Activated CD4-positive, alpha-beta T cell treated with anti-CD3 and anti-CD28 coated beads, Interleukin-2, amount 50 U/mL, for 24 hours (primary cell): ENCODE measurements at regions not wholly inside any gene's neighbourhood (a gene's known extent, or its start where the extent isn't known, plus 50 kb on each side); places are given as distances from the start of the nearest gene placed in this dataset.
"Not testable (repeated sequence)": the region's sequence is repeated elsewhere in the genome, so short reads cannot be mapped to it uniquely, and the experiment has no call there.

Experiments used
- DNase-seq, 2 donors: peaks; one replicate each; pipeline ENCODE4 v3.0.0-alpha.2; 2020; ENCODE audit warnings: low read depth in 1 of 2, low spot score in 1 of 2

DNA sequence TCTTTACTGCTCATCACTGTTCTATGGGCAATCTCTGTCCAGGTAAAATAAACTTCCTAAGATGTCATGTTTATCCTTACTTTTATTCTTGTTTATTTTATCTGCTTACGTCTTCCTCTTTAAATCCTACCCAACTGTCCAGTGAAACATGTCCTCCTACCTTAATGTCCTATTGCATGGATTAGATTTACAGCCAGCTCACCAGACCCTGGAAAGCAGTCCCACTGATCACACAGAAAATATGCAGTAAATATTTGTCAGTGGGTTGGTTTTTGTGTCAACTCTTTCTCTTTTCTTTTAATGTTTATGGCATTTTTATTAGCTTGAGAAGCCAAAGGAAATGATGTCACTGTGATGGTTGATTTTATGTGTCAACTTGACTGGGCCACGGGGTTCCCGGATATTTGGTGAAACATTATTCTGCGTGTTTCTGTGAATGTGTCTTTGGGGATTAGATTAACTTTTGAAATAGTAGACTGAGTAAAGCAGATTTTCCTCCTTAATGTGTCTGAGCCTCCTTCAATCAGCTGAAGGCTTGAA lies 258.3 kb downstream of the SRGAP2C start:
- no peak for DNase-seq

DNA sequence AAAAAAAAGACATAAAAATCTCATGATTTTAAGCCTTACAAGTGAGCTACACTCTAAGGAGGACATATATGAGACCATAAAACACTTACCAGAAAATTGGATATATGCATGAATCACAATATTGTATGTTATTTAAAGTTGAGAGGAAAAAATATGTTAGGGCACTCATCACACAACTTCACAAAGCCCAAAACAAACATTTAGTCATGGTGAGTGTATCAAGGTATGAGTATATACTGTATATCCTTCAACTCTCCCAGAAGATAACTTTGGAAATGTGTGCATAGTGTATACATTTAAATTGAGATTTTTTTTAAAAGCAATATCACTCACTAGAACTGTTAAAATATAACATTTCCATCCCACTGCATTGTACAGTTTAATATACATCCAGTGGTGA lies 259.3 kb downstream of the SRGAP2C start:
- DNase-seq = no peak

DNA sequence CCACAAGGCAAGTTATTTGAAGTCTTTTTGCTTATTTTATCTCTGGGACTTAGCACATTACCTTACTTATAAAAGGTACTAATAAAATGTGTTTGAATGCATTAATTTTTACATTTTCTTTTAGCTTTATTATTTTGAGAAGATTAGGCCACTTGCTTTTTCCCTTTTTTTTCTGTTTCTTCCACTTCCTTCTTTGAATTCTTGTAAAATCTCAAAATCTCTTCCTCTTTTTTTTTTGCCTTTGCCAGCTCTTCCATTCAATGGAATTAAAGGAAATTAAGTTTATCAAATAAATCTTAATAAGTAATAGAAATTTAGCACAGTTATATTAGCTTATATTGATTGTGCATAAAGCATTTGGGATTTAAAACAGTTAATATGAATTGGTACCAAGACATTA lies 260.9 kb downstream of the SRGAP2C start:
- no peak for DNase-seq

DNA sequence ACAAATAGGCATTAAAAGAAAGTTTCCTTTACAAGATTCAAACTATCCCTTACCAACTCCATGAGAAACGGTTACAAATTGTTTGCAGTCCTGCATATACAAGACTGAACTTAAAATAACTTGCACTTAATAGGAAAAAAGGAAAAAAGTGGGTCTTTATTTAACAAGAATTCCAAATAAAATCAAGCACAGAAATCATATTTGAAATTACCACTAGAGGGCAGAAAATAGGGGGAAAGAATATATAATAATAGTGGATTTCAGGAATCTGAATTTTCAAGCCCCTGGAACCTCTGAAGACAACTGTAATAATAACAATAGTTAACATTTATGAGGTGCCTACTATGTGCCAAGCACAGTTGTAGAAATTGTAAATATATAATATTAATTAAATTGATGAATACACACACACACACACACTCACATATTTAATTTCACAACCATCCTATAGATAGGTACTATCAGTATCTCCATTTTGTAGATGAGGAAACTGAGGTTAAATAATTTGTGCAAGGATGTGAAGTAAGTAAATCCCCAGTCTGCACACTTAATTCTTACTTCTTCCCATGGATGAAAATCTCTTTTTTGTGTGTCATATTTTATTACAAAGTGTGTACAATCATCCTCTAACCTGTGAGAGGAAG lies 262.6 kb downstream of the SRGAP2C start:
- DNase-seq = not testable (repeated sequence)

DNA sequence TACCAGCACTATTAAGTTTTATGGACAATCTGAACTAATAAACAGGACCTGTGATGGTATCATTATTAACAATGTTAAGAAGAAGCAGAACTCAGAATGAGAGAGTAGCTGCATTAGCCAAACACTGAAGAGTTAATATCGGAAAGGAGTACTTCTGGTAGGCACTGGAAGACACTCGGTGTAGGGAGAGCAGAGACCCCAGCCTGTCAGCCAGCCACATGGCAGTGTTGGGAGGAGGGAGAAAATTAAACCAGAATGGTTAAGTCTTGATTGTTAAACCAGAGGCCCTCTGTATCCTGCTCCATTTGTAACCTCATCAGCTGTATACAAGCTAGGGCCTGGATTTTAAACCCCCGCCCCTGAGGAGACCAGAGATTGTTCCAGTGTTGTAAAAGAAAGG lies 263.3 kb downstream of the SRGAP2C start:
- not testable (repeated sequence) for DNase-seq

DNA sequence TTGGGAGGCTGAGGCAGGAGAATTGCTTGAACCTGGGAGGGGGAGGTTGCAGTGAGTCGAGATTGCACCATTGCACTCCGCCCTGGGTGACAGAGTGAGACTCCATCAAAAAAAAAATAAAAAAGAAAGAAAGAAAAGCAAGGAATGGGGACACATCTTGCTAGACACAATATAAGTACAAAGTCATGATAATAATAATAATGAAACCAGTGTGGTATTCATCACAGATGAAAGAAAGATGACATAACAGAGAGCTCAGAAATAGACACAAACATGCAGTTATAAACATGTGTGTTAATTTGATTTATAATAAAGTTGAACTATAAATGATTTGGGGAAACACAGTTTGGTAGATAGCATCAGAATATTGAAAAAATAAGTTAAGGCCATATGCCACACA lies 264.1 kb downstream of the SRGAP2C start:
- DNase-seq = no peak

DNA sequence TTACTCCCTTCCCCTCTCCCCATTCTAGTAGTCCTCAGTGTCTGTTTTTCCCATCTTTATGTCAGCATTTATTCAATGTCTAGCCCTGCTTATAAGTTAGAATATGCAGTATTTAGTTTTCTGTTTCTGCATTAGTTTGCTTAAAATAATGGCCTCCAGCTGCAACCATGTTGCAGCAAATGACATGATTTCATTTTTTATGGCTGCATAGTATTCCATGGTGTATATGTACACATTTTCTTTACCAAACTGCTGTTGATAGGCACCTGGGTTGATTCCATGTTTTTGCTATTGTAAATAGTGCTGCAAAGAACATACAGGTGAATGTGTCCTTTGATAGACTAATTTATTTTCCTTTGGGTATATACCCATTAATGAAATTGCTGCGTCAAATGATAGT lies 267.7 kb downstream of the SRGAP2C start:
- DNase-seq = no peak

DNA sequence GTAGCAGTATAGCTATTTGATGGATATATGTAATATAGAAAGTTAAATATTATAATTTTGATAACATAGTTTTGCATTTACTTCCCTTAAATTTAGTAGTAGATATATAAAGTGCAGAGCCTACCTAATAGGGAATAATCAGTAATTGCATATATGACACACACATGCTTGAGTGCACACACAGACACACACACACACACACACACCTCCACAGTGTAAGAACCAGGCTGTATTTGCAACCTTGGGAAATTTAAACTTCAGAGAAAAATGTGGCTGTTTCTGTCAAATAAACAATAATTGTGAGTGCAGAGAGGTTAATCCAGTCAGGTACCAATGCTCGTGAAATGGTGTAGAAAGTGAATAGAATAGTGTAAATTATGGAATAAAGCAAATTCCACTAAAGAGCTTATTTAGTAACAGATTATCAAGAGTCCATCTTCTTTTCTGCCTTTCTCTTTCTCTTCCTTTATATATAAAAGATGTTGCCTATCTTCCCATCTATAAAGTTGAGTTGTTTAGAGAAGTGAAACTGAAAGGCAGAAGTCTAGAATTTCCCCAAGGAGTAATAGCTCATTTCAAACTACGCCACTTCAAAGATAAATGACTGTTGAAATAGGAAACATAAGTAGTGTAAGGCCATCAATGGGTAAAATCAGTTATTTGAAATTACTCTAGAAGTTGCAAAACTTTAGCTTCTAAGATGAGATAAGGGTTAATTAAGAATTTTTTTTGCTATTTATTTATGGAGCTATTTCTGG lies 273.7 kb downstream of the SRGAP2C start:
- DNase-seq = no peak

DNA sequence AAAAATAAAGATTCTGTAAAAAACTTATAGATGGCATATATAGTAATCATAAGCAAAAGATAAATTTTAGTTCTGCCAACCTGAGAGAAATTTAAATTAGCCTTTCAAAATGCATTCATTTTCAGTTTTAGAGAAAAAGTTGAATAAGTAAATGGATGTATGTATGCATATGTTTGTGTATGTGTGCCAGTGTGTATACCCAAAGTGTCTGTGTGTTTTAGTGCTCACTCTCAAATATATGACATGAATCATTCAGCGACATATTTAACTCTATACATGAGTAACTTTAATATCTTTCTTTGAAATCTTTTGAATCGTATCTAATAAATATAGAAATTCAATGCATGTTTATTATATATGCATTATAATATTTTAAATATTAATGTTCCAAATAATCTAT lies 274.5 kb downstream of the SRGAP2C start:
- DNase-seq = no peak

DNA sequence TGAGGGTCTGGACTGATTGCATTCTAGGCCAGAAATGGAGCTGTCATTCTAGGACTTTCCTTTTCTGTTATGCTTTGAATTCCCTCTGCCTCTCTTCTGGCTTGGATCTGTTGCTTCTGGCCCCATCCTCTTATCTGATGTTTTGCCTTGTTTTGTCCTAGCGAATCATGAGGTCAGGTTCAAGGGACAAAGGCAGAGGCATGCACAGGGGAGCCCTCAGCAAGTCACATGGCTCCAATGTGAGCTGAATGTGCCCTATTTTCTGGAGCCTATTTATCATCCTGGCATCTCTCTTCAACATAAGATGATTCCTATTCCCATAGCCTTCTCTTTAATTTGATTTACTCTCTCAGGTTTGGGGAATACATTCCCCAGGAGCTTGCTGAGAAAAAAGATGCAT lies 284.6 kb downstream of the SRGAP2C start:
- DNase-seq = not testable (repeated sequence)

DNA sequence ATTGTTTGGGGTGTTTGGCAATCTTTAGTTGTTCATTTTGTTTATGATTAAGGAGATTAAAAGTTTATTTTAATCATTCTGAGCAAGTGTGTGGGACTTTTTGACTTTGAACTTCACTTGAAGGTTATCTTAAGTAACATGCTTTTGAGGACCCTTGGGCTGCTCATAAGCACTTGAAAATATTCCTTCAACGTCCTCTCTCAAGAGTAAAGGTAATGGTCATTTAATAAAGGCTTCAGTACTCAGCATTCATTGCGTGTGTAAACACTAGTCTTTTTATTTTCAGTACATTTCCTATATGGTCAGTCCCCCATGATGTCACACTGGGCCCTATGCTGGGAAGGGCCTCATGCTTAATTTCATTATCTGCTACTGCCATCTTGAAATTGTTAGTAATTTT lies 285.6 kb downstream of the SRGAP2C start:
- DNase-seq = not testable (repeated sequence)

DNA sequence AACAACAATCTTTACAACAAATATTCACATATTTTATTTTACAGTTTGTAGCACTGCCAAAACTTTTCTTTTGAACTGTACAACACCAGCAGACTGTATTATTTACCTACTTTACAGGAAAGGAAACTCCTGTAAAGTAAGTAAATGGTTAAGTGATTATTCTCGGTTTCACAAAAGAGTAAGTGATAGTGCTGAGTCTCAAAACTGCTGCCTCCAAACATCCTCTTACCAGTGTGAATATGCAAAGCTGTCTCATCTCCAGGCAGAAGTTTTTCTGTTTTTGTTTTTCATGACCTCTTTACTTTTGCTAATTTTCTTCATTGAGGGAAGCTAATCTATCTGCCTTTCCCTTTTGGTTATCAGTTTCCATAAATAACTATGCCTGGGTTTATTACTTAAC lies 286.7 kb downstream of the SRGAP2C start:
- no peak for DNase-seq

DNA sequence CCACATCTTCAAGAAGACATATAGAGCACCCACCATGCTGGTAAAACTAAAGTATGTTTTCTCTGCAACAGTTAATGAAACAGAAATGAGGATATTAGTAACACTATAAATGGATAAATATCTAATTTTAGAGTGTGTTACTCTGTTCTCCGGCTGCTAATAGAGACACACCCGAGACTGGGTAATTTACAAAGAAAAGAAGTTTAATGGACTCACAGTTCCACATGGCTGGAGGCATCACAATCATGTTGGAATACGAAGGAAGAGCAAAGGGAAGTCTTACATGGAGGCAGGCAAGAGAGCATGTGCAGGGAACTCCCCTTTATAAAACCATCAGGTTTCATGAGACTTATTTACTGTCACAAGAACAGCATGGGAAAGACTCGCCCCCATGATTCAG lies 287.2 kb downstream of the SRGAP2C start:
- DNase-seq = no peak

DNA sequence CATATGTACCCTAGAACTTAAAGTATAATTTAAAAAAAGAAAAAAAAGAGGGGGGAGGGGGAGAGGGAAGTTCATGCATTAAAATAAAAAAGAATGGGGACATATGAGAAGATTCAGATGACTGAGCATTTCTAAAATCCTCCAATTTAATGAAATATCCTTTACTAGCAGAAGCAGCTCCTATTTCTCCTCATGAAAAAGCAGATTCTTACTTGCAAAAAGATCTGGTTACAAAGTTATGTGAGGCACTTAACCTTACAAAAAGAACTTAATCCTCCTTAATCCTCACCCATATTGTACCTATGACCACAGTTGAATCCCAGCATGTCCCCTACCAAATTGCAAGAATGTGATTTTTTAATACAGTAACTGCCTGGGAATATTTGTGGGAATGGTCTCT lies 298.5 kb downstream of the SRGAP2C start:
- DNase-seq = no peak

DNA sequence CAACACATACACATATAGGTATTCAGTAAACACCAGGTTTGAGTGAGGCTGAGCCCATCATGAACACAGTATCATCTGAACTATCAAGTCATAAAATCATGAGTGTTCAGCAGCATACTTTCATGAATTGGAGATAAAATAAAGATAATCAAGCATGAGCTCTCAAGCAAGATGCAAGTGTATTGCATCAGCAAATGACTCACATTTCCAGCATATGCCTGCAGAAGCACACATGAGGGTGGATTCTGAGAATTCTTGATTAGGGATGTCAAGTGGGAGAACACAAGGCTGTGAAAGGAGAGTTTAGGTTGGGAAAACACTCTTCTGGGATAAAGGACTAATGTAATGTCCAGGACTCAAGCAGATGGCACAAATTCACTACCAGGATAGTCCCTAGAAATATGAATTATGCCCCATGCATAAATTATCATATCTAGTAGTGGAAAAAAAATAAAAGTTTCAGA lies 299.2 kb downstream of the SRGAP2C start:
- DNase-seq = no peak

DNA sequence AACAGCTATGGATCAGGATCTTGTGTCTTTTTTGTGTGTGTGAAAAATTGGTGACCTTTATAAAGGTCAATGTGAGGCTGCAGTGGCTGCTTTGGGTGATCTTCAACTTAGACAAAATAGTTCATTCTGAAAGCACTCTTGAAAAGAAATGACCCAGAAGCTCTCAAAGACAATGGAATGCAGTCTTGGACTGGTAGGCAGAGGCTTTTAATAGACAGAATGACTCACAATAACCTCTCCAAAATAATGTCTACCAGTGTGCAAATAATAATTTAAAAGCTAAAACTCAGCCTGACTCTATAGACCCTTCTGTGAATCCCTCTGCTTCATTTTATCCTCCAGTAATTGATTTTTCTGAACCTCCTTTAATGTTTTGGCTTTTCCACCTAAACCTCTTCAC lies 310.0 kb downstream of the SRGAP2C start:
- DNase-seq = not testable (repeated sequence)

DNA sequence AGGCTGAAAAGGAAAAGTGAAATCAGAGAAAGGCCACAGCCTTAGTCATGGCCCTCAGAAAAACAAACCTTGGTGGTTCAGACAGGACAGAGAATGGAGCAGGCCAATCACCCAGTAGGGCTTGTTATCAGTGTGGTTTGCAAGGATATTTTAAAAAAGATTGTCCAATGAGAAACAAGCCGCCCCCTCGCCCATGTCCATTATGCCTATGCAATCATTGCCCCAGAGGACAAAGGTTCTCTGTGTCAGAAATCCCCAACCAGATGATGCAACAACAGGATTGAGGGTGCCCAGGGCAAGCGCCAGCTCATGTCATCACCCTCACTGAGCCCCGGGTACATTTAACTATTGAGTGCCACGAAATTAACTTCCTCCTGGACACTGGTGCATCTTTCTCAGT lies 326.7 kb downstream of the SRGAP2C start:
- not testable (repeated sequence) for DNase-seq

DNA sequence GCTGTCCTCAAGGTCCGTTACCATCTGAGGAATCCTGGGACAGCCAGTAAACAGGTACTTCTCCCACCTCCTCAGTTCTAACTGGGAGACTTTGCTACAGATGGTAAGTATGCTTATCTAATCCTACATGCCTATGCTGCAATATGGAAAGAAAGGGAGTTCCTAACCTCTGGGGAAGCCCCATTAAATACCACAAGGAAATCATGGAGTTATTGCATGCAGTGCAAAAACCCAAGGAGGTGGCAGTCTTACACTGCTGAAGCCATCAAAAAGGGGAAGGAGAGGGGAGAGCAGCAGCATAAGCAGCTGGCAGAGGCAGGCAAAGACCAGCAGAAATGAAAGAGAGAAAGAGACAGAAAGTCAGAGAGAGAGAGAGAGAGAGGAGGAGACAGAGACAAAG lies 327.1 kb downstream of the SRGAP2C start:
- not testable (repeated sequence) for DNase-seq

DNA sequence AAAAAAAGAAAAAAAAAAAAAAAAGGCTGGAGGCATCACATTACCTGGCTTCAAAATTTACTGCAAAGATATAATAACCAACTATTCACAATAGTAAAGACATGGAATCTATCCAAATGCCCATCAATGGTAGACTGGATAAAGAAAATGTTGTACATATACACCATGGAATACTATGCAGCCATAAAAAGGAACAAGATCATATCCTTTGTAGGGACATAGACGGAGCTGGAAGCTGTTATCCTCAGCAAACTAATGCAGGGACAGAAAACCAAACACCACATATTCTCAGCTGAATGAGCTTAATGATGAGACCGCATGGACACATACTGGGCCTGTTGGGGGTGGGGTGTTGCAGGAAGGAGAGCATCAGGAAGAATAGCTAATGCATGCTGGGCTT lies 330.5 kb downstream of the SRGAP2C start:
- no peak for DNase-seq

DNA sequence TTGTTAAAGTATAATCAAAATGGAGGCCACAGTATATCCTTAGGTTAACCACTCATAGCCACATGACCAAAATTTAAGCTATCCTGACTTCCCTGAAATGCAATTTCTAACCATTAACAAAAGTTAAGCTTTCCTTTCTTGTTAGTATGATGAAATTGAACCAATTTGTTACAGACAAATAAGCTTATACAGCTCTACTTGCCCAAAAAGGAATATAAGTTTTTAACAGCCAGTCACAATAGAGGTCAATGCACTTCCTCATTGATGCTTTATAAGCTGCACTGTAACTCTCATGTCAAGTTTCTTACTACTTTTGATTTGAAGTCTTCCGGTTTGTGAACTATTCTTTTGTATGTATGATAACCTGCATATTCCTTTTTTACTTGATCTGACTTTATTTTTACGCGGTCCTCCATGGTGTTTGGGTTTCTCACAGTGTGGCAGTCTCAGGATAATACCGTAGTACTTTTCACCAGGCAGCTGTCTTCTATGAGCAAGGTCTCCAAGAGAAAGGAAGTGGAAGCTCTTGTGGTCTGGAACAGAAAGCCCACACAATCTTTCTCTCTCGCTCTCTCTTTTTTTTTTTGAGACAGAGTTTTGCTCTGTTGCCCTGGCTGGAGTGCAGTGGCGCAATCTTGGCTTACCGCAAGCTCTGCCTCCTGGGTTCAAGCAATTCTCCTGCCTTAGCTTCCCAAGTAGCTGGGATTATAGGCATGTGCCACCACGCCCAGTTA lies 331.6 kb downstream of the SRGAP2C start:
- DNase-seq = peak in 1 of 2 donors; percentile 21

DNA sequence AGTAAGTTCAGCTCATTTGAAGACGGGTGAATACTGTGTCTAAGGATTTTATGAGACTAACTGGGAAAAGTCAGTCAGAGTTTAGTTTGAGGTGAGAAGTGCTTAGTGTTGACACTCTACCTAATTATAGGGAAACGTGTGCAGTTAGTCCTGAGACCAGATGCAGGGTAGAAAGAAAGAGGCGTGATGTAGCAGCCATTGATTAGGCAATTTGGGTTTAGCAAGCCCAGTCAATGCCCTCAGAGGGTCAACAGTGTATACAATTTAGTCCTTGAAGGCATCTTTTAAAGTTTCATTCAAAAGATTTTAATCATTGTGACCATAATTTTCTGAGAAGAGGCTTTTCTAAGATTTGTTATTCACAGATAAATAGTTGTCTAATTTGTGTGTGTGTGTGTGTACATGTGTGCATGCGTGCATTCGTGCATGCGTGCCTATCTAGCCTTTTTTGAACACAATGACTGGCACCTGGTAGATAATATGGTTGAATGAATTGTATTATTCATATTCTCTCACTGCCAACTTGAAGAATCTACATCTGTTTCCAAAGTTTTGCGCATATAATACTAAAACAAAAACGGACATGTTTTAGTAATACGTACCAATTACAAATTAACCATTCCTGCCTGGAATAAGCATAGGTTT lies 332.9 kb downstream of the SRGAP2C start:
- no peak for DNase-seq

DNA sequence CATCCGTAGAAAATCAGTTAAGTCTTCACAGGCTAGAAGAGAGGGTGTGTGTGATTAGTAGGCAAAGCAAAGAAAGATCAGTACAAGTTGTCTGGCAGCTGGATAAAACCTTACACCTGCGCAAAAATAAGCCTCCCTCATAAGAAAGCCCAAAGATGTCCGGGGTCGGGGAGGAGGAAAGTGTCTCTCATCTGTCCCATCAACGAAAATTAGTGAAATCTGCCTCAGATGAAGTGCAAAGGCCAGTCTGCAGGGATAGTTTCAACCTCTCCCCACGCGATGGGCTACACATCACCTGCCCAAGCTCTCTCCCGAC lies 333.9 kb downstream of the SRGAP2C start:
- DNase-seq = no peak
